ENCODE measurements at regions not wholly inside any gene's neighbourhood (a gene's known extent, or its start where the extent isn't known, plus 50 kb on each side); places are given as distances from the start of the nearest gene placed in this dataset.
"Not testable (repeated sequence)": the region's sequence is repeated elsewhere in the genome, so short reads cannot be mapped to it uniquely, and the experiment has no call there.

DNA sequence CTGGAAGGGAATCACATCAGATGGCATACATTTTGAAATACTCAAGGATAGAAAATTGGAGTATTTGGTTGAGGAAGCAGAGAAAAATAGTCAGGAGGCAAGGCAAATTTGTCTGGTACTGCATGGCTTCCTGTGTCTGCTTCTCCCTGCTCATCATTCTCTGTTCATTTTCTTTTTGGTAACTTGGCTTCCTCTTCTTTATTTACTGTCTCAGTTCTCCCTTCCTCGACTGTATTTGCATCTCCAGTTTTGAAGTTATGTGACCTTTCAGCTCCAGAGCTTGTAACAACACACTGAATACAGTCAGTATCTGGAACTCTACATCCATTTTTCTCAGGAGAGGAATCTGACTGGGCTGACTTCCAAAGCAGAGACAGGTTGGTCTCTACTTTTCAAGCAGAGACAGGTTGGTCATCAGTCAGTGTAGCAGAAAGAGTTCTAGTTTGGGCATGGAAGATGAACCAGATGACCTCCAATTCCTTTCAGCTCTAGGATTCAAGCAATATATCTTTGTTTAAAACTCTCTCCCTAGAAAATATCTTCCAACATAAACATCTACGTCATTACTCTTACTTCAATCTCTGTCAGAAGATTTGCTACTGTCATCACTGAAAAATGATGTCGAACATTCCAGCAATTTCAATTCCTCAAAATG, 571.2 kb downstream of the ADGRL2 start:
- no peak for DNase-seq (ENCODE audit: low read depth)

DNA sequence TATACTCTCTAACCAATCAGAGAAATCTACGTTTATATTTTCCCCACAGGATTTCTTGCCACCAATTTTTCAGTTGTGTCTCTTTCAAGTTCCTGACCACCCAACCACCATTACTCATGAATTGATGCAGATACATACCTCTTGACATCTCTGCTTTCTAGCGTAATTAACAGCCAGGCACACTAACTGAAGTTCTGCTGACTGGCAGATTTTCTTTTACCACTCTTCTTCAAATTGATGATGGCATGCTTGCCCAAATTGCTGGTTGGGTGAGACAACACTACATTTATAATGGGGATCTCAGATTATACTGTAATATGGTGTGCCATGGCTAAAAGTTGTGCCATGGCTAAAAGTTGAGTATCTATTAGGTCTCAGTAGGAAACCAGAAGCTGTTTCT, 566.7 kb downstream of the ADGRL2 start:
- DNase-seq (ENCODE audit: low read depth): no peak

DNA sequence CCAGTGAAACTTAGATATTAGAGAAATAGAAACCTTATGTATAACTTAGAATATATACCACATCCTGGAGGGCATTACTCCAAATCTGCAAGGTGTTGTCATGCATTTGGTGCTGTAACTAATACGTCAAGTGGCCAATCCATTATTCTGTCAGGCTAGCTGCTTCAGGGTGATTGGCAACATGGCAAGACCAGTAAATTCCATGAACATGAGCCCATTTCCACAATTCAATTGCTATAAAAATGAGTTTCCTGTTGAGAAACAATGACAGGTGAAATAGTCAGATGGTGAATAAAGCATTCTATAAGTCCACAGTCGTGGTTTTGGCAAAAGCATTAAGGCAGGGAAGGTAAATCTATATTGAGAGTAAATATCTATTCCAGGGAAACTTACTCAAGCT, 566.0 kb downstream of the ADGRL2 start:
- no peak for DNase-seq (ENCODE audit: low read depth)

DNA sequence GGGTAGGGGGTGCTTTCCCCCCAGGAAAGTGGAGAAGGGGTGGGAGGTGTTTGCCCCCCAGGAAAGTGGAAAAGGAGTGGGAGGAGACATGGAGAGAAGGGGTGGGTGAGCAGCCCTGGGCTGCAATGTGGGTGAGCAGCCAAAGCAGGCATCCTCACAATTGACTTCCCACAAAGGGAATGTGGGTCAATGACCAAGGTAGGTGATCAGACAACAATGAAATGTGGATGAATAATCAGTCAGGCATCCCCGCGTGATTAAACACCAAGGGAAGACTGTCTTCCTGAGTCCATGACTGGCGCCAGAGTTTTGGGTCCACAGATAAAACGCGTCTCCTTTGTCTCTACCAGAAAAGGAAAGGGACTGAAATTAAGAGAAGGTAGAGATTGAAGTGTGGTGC, 558.8 kb downstream of the ADGRL2 start:
- DNase-seq (ENCODE audit: low read depth): not testable (repeated sequence)

DNA sequence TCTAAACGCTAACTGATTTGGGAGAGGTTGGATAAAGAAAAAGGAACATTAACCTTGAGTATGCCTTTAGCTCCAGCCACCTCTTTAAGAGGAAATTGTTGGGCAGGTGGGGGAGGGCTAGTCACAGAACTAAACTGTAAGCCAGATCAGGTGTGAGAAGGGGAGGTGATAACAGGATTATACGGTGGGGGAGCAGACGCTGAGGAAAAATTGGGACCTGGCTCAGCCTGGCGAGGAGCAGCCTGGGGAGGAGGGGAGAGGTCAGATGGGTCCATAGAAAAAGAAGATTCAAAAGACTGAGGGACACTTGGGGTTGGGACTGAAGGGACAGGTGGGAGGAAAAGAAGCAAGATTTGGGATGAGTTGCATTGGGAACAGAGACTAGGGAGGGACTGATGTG, 558.0 kb downstream of the ADGRL2 start:
- DNase-seq (ENCODE audit: low read depth): not testable (repeated sequence)

DNA sequence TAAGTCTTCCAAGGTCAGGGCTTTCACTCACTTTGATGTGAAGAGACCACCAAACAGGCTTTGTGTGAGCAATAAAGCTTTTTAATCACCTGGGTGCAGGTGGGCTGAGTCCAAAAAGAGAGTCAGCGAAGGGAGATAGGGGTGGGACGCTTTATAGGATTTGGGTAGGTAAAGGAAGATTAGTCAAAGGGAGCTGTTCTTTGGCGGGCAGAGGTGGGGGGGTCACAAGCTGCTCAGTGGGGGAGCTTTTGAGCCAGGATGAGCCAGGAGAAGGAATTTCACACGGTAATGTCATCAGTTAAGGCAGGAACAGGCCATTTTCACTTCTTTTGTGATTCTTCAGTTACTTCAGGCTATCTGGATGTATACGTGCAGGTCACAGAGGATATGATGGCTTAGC, 553.8 kb downstream of the ADGRL2 start:
- DNase-seq (ENCODE audit: low read depth): not testable (repeated sequence)

DNA sequence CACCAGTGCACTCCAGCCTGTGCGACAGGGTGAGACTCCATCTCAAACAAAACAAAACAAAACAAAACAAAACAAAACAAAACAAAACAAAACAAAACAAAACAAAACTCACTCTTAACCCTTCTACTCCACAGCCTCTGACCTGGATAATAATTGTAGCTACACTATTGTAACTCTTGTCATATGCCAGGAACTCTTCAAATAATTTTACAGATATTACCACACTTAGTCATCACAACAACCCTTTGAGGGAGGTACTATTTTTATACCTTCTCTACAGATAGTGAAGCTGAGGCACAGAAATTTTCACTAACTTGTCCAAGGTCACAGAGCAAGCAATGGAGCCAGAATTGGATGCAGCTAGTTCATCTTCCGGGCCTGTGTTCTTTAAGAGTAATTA, 547.8 kb downstream of the ADGRL2 start:
- no peak for DNase-seq (ENCODE audit: low read depth)

DNA sequence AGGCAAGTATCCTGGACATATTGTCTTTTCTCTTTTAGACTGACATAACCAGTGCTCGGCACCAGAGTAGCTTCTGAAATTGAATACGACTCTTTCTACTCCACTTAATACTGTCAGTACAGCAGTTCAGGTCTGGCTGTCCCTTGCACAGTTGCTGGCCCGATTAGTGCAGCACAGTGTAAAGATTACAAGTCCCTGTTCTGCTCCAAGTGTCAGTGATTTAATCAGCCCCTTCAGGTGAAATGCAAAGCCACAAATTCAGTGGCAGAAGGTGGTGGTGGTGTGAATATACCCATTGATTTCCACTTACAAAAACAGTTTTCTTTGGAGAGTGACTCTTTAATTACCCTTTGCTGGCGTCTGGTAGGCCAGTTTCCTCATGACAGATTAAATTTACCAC, 545.4 kb downstream of the ADGRL2 start:
- DNase-seq (ENCODE audit: low read depth): no peak

DNA sequence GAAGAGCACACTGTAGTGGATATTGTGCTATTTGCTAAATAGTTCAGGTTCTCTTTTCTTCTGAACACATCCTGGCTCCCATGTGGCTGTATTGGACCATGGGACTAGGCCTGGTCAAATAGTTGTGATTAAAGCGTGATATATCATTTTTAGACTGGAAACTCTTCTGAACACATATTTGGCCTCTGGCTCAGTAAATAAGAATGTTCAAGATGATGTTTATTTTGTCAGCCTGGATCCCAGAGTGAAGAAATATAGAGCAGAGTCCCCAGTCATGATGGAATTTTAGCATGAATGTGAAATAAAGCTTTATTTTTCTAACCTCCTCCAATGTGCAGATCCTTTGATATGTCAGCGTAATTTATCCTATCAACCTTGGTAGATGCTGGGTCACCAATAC, 542.6 kb downstream of the ADGRL2 start:
- no peak for DNase-seq (ENCODE audit: low read depth)

DNA sequence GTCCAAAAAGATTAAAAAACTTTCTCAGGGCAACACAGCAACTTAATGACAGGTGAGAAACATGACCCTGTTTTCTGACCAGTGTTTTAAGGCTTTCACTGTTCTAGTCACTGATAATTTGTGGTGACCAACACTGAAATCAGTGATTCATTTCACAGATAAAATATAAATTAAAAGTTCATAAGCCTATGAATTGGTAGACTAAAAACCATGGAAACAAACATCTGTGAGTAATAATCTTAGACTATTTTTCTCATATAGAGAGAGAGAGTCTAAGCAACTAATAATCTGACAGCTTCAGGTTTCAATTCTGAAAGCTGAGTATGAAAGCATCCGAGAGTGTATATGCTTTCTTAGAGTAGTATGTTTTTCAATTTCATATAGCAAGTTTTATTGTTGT, 536.9 kb downstream of the ADGRL2 start:
- no peak for DNase-seq (ENCODE audit: low read depth)

DNA sequence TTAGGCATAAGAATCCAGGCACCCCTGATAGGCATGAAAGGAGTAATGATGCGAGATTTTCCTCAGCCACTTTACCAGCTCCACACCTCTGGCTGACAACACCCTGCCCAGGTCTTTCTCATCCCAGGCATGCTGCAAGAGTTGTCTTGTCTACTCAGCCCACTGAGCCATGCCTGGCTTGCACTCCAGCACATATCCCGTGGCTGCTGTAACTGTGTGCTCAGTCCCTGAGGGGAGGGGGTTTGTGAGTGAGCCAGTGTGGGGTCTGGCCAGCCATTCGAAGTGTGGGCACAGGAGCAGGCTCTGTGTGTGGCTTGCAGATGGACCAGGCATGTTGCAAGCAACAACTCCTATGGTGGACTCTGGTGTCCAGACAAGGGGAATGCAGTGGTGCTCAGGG, 529.6 kb downstream of the ADGRL2 start:
- no peak for DNase-seq (ENCODE audit: low read depth)

DNA sequence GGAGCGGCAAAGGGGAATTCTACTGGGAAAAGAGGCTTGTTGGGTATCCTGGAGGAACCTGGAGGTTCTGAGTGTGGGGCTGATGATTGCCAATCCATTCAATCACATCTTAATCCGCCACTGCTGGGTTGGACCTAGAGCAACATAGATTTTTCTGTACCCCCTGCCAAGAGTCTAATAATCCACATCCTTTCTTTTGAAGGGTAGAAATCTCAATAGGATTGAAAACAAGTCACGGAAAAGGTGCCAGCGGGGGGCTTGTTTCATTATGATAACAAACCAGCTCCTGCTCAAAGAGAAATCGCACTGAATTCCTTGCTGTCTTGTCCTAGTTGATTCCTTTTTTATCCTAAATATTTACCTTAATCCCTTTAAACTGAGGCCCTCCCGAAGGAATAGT, 528.5 kb downstream of the ADGRL2 start:
- no peak for DNase-seq (ENCODE audit: low read depth)

DNA sequence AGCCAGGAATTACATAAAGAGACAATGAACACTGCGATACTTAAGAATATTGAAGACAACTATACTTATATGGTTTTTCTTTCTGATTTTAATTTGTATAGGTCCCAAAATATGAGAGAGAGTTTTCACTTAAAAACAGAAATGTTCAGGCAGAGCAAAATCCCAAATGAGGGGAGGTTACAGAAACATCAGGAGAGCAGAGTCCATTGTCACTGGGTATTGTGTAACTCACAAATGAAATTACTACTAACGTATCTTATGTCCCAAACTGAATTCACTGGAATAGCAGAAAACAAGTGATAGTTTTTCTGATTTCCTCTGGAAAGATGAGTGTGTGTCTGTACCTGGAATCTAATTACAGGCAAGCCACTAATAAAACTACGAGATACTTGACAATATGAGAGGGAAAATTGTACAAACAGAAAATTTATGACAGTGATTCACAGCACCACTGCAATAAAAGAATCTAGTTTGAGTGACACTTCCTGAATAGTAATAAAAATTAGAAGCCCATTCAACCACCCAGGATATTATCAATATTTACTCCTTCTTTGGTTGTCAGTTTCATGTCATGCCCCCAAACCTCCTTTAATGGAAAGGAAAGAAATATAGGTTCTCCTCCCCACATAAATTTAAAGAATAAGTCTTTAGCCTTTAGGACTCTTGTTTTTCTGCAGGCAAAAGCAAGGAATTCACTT, 522.6 kb downstream of the ADGRL2 start:
- no peak for DNase-seq (ENCODE audit: low read depth)

DNA sequence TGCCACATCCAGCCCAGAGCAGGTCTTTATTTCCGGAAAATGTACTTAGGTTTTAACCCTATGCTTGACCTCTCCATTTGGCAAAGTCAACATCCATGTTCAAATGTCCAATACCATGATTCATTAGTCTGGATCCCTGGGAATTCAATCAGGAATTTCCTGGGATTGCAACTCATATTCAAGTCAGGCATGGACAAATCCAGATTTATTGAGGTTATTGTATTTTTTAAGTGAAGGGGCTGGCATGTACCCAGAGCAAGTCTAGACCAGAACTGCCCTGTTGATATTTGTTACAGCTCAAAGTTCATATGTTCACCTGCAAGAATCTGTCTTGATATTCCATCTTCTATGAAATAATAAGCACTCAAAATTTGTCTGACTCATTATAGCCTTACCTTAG, 521.1 kb downstream of the ADGRL2 start:
- DNase-seq (ENCODE audit: low read depth): no peak

DNA sequence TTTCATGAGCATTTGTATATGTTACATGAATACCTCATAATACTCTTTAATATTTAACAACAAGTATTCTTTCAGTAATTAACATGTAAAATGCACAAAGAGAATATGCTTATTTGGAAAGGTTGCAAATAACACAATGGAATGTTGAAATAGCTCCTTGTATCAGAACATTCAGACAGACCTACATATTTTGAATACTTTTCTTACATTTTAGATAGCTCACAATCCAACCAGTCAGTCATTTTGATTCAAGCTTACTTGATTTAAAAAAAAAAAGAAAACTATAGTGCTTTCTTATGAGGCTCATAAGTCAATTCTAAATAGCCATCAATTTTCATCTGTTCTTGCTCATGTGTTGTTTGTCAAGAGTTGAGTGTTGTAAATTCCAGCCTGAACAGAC, 518.8 kb downstream of the ADGRL2 start:
- DNase-seq (ENCODE audit: low read depth): no peak

DNA sequence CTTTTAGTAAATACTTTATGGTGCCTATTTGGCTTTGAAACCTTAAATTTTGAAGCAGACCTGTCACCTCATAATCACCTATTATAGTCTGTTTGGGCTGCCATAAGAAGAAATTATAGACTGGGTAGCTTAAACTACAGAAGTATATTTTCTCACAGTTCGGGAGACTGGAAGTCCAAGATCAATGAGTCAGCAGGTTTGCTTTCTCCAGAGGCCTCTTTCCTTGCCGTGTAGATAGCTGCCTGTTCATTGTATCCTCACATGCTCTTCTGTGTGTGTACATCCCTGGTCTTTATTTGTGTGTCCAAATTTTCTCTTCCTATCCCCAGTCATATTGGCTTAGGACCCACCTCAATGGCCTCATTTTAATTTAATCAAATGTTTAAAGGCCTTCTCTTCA, 518.2 kb downstream of the ADGRL2 start:
- no peak for DNase-seq (ENCODE audit: low read depth)

DNA sequence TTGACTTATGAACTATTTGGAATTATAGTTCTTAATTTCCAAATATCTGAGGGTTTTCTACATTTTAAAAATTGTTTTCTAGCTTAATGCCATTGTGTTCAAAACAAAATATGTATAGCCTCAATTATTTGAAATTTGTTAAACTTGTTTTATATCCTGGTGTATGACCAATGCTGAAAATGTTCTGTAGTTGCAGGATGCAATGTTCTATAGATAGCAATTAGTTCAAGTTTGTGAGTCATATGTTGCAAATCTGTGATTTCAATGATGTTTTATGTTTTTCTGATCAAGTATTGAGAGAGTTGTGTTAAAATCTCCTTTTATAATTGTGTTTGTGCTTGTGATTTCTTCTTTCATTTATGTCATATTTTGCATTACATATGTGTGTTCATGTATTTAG, 517.5 kb downstream of the ADGRL2 start:
- no peak for DNase-seq (ENCODE audit: low read depth)

DNA sequence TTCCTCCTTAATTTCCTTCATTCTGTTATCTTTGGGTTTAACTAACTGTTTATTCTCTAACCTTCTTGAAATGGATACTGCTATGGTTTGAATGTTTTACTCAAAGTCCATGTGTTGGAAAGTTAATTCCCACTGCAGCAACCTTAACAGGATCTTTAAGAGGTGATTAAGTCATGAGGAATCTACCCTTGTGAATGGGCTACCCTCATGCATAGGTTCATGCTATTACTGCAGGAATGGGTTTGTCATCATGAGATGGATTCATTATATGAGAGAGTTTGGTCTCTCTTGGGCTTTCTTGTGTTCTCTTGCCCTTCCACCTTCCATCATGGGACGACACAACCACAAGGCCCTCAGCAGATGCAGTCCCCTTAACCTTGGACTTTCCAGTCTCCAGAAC, 516.9 kb downstream of the ADGRL2 start:
- DNase-seq (ENCODE audit: low read depth): no peak

DNA sequence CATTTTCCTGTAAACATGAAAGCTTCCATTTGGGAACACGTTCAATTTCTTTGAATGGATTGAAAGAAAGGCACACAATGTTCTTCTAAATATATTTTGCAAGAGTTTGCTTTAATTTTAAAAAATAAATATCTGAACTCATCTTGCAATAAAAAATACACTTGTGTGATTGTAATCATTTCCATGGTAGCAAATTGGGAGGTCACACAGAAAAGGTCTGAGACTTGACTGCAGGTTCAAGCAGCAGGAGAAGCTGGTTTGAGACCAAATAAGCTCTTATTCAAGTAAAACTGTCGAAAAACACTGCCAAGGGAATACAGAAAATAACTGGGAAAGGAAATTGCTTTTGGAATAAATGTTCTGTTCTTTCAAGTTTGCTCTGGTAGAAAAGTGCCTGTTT, 498.9 kb downstream of the ADGRL2 start:
- no peak for DNase-seq (ENCODE audit: low read depth)

DNA sequence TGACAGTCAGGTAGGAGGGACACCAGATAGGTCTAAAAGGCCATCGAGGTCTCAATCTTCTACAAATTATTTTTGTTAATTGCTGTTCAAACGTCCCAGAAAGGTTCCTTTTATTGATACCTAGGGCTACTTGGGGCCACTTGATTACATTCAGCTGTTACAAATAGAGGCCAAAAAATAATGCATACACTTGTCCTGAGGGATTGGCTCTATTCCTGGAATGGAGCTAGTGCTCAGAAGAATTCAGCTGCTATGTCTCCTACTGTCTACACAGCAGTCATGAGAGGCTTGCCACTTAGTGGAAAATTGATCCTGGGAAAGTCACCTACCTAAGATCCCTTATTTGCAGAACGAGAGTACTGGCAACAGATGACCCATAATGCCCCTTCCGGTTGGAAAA, 498.3 kb downstream of the ADGRL2 start:
- no peak for DNase-seq (ENCODE audit: low read depth)

DNA sequence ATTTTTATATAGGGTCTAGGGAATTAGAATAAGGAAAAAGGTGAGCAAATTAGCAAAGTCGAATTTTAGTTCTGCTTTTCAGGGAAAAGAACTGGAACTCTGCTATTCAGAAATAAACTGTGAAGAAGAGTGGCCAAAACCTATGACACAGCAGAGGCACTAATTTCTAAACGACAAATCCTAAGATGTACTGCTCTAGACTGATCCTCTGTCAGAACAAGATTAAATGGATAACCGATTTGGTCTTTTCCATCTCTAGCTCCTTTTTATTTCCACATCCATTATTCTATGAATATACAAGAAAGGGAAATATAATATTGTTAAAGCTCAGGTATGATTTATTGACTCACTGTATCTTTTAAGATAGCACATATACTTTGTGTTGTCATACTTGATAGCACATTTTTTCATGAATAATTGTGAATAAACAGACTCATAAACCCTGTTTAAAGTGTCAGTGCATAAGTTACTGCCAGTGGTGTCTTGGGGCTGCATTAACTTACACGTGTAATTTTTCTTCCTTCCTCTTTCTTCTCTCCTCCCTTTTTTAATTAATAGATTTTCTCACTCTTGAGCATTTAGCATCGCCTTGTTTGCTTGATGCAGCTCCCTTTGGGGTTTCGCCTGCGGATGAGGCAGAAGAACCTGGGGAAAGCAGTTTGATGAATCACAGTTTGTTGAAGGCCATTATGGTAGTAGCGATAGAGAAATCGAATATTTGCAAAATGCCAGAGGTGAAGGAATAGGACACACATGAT, 496.6 kb downstream of the ADGRL2 start:
- no peak for DNase-seq (ENCODE audit: low read depth)

DNA sequence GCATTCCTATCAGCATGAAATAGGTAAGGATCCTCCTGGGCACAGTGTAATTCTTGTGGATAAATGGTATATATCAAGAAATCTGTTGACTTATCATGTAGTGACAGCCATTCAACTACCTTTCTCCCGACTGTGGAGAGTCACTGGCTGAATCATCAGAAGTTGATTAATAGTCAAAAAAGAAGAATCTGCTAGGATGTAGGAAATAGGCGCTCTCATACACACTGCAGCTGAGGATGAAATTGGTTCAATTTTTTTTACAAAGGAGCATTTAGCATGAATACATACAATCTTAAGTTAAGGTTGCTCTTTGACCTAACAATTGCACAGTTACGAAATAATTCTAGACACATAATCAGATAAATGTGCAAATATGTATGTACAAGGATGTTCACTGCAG, 486.8 kb downstream of the ADGRL2 start:
- DNase-seq (ENCODE audit: low read depth): no peak

DNA sequence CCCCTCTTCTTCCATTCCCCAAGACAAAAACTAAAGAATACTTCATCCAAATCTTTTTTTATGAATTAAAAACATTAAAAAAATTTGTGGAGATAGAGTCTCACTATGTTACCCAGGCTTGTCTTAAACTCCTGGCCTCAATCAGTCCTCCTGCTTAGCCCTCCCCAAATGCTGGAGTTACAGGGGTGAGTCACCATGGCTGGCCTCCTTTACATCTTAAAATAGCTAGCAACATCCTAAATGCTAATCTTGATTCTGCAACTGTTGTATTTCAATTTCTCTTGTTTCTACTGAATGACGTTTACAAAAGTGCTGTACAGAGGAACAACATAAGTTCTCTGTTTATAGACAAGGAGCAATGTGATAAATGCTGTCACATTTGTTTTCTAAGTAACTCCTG, 483.5 kb downstream of the ADGRL2 start:
- no peak for DNase-seq (ENCODE audit: low read depth)

All from fibroblast of the conjunctiva (primary cell).